Stimulated activated CD8-positive, alpha-beta memory T cell treated with anti-CD3 and anti-CD28 coated beads, Interleukin-2, amount 100 ng/mL, for 1 hour (primary cell): ENCODE measurements at regions not wholly inside any gene's neighbourhood (a gene's known extent, or its start where the extent isn't known, plus 50 kb on each side); places are given as distances from the start of the nearest gene placed in this dataset.
"Not testable (repeated sequence)": the region's sequence is repeated elsewhere in the genome, so short reads cannot be mapped to it uniquely, and the experiment has no call there.

Experiments
- DNase-seq, 2 donors: peaks; one replicate each; pipeline ENCODE4 v3.0.0-alpha.2; 2020; ENCODE audit warnings: low read depth in 2 of 2

GRCh38 chr2:83969085-83969484, 490.0 kb downstream of the SUCLG1 start:
- DNase-seq, result no peak

GRCh38 chr2:83967854-83968253, 491.2 kb downstream of the SUCLG1 start:
- no peak for DNase-seq

GRCh38 chr2:83966946-83967345, 492.1 kb downstream of the SUCLG1 start:
- not testable (repeated sequence) for DNase-seq

GRCh38 chr2:83961512-83961911, 497.6 kb downstream of the SUCLG1 start:
- DNase-seq, result no peak

GRCh38 chr2:83960371-83960770, 498.7 kb downstream of the SUCLG1 start:
- DNase-seq, result no peak

- no peak for DNase-seq
These were observed 499.8 kb downstream of the SUCLG1 start for GRCh38 chr2:83959266-83959665.

- DNase-seq, result no peak
These were observed 502.1 kb downstream of the SUCLG1 start for GRCh38 chr2:83956991-83957390.

GRCh38 chr2:83953697-83954096, 505.4 kb downstream of the SUCLG1 start:
- no peak for DNase-seq

GRCh38 chr2:83951378-83951947, 507.6 kb downstream of the SUCLG1 start:
- DNase-seq, result no peak

- DNase-seq, result no peak
These were observed 509.7 kb downstream of the SUCLG1 start for GRCh38 chr2:83949361-83949760.

- DNase-seq, result no peak
These were observed 514.9 kb downstream of the SUCLG1 start for GRCh38 chr2:83944191-83944590.

GRCh38 chr2:83943265-83943664, 515.8 kb downstream of the SUCLG1 start:
- DNase-seq, result no peak

GRCh38 chr2:83941886-83942285, 517.2 kb downstream of the SUCLG1 start:
- DNase-seq, result no peak

- DNase-seq, result no peak
These were observed 525.3 kb downstream of the SUCLG1 start for GRCh38 chr2:83933749-83934148.

GRCh38 chr2:83923531-83923930, 535.5 kb downstream of the SUCLG1 start:
- DNase-seq, result no peak

GRCh38 chr2:83916559-83916958, 542.5 kb downstream of the SUCLG1 start:
- DNase-seq, result no peak

- DNase-seq, result no peak
These were observed 543.7 kb downstream of the SUCLG1 start for GRCh38 chr2:83915381-83915780.

- no peak for DNase-seq
These were observed 550.3 kb downstream of the SUCLG1 start for GRCh38 chr2:83908750-83909149.

- DNase-seq, result no peak
These were observed 557.8 kb downstream of the SUCLG1 start for GRCh38 chr2:83901317-83901716.

GRCh38 chr2:83900862-83901261, 558.2 kb downstream of the SUCLG1 start:
- no peak for DNase-seq

- no peak for DNase-seq
These were observed 559.8 kb downstream of the SUCLG1 start for GRCh38 chr2:83899271-83899670.

- no peak for DNase-seq
These were observed 564.1 kb downstream of the SUCLG1 start for GRCh38 chr2:83894976-83895375.

- no peak for DNase-seq
These were observed 571.3 kb downstream of the SUCLG1 start for GRCh38 chr2:83887757-83888156.

GRCh38 chr2:83879127-83879526, 580.0 kb downstream of the SUCLG1 start:
- DNase-seq, result no peak
